Testis (tissue), 2 donors: ENCODE measurements at regions not wholly inside any gene's neighbourhood (a gene's known extent, or its start where the extent isn't known, plus 50 kb on each side); places are given as distances from the start of the nearest gene placed in this dataset.
"Not testable (repeated sequence)": the region's sequence is repeated elsewhere in the genome, so short reads cannot be mapped to it uniquely, and the experiment has no call there.

ENCODE experiments used
- DNase-seq: peaks from one replicate; pipeline ENCODE4 v3.0.0-alpha.2; 2019
- H3K27ac ChIP-seq, 2 donors: fragments of 200-600 bp; sonication (generic); one replicate each; pipeline ENCODE4 v1.5.1; 2019
- H3K27me3 ChIP-seq: fragments of 200-600 bp; sonication (generic); one replicate; pipeline ENCODE4 v1.5.1; 2019
- H3K36me3 ChIP-seq: fragments of 200-600 bp; sonication (generic); one replicate; pipeline ENCODE4 v1.5.1; 2017; ENCODE audit warnings: low read depth; ENCODE audit errors: missing control alignments
- H3K4me1 ChIP-seq: fragments of 200-600 bp; sonication (generic); one replicate; pipeline ENCODE4 v1.5.1; 2019
- H3K4me3 ChIP-seq, 2 donors: fragments of 200-600 bp; sonication (generic); one replicate each; pipeline ENCODE4 v1.5.1; 2017 to 2019
- H3K9me3 ChIP-seq: fragments of 200-600 bp; sonication (generic); one replicate; pipeline ENCODE4 v1.5.1; 2017
- CTCF ChIP-seq, 3 experiments: fragments of 450-650 bp in 2 of 3; fragments of 200-600 bp in 1 of 3; sonication (generic) in 1 of 3; IDR thresholded peaks; one replicate each; pipeline ENCODE4 v1.5.1; 2016 to 2019; ENCODE audit warnings: antibody characterized with exemption in 3 of 3, mild to moderate bottlenecking in 2 of 3, moderate library complexity in 1 of 3
- POLR2A ChIP-seq: fragments of 450-650 bp; IDR thresholded peaks from one replicate; pipeline ENCODE4 v1.6.1; 2017; ENCODE audit warnings: antibody characterized with exemption, mild to moderate bottlenecking, moderate library complexity
- WGBS, 2 donors: methylation state at CpG; one replicate each; pipeline ENCODE4 v1.1.5; 2018; 5-methylcytosine and 5-hydroxymethylcytosine counted together
- intact Hi-C: fragments of 100-400 bp; cut with DNase I; formaldehyde crosslinking; loops from one replicate; pipeline ENCODE4 v1.15.1; 2023; ENCODE audit warnings: low total_unique reads

DNA sequence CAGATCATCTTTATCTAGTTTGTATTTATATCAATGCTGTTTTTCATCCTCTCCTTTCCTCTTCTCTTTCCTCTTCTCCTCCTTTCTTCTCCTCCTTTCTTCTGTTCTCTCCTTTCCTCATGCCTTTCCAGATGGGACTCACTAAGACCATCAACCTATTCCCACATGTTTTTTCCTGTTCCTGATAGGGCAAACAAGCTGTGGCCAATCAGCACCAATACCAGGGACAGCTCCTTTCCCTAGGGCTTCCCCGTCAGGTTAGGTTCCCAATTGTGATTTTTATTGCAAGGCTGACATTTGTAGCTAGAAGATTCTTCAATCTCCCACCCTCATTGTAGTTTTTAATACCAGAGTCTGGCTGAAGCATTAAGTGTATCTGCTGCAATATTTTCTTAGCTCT is 76.3 kb upstream of the COL8A1 start:
- 39 to 53% methylated on average over 1 of the region's 1 CpG for WGBS, 2 donors
- H3K27ac ChIP-seq = no peak overlapping the region
- no peak for DNase-seq
- no peaks in the 10 kb centered on the region for H3K9me3 ChIP-seq
- H3K4me3 ChIP-seq = no peak overlapping the region
- H3K27me3 ChIP-seq = no peaks in the 10 kb centered on the region
- no peaks in the 10 kb centered on the region for H3K36me3 ChIP-seq
- intact Hi-C loops = no loop called here
- TF ChIP-seq CTCF (IDR thresholded peaks at IDR 0.05) (no peak), POLR2A (no peak)
- no peaks in the 10 kb centered on the region for H3K4me1 ChIP-seq

GRCh38 chr3:99561056-99561455 is 77.3 kb upstream of the COL8A1 start:
- no peak for DNase-seq
- TF ChIP-seq CTCF (IDR thresholded peaks at IDR 0.05) (no peak), POLR2A (no peak)
- no peaks in the 10 kb centered on the region for H3K36me3 ChIP-seq

DNA sequence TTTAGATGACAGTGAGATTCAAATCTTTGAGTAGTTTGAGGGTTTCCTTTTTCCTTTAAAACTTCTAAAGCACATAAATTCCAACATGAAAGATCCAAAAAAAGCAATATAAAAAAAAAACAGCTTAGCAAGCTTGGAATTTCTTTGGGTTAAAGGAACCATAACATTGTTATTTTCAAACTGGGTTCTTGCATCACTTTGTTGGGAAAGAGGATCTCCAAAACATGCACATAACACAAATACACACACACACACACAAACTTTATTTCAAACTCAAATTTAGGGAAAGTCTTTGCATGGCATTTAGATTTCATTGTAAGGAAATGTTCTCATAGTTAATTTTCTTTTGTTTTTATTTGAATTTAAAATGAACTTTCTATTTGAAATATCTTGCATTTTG is 79.2 kb upstream of the COL8A1 start:
- Histone ChIP-seq H3K36me3 (no peaks in the 10 kb centered on the region), H3K27ac (no peak overlapping the region), H3K27me3 (no peaks in the 10 kb centered on the region), H3K9me3 (no peaks in the 10 kb centered on the region), H3K4me3 (no peak overlapping the region), H3K4me1 (no peaks in the 10 kb centered on the region)
- no peak for DNase-seq
- TF ChIP-seq CTCF (IDR thresholded peaks at IDR 0.05) (no peak), POLR2A (no peak)
- intact Hi-C loops = no loop called here

More at GRCh38 chr3:99561056-99561455, 77.3 kb upstream of the COL8A1 start:
- H3K4me1 ChIP-seq = no peaks in the 10 kb centered on the region
- H3K27me3 ChIP-seq = no peaks in the 10 kb centered on the region
- 85 to 96% methylated on average over 3 of the region's 3 CpGs for WGBS, 2 donors
- intact Hi-C loops = no loop called here
- H3K4me3 ChIP-seq = no peak overlapping the region
- no peaks in the 10 kb centered on the region for H3K9me3 ChIP-seq
- no peak overlapping the region for H3K27ac ChIP-seq

GRCh38 chr3:99555885-99556284 is 82.5 kb upstream of the COL8A1 start:
- WGBS, 2 donors = 90 to 93% methylated on average over 5 of the region's 5 CpGs
- intact Hi-C loops = not testable (repeated sequence)

DNA sequence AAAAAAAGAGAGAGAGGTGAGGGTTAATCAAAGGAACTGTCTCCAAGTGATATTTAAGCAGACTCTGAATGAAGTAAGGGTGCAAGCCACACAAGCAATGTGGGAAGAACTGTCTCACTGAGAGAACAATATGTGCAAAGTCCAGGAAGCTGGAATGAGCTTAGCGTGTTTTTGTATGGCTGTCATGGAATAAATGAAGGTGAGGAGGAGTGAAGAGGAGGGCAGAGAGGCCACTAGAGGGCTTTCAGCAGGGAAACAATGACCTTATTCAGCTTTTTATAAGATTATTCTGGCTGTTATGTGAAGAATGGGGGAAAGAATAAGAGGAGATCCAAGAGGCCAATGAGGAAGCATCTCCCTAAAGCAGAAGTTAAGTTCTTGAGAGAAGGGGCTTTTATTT is 86.9 kb upstream of the COL8A1 start:
- no peak overlapping the region for H3K4me3 ChIP-seq
- H3K27me3 ChIP-seq = no peaks in the 10 kb centered on the region
- no peaks in the 10 kb centered on the region for H3K9me3 ChIP-seq
- no peak for DNase-seq
- no peak for TF ChIP-seq CTCF (IDR thresholded peaks at IDR 0.05)
- intact Hi-C loops = no loop called here
- no peaks in the 10 kb centered on the region for H3K4me1 ChIP-seq
- 89 to 90% methylated on average over 1 of the region's 1 CpG for WGBS, 2 donors
- H3K27ac ChIP-seq = no peak overlapping the region
- no peaks in the 10 kb centered on the region for H3K36me3 ChIP-seq

More at GRCh38 chr3:99555885-99556284, 82.5 kb upstream of the COL8A1 start:
- H3K9me3 ChIP-seq, H3K4me3 ChIP-seq, H3K4me1 ChIP-seq, H3K27ac ChIP-seq, H3K36me3 ChIP-seq, H3K27me3 ChIP-seq, DNase-seq: not testable (repeated sequence)
